H1 (cell line): ENCODE measurements at regions not wholly inside any gene's neighbourhood (a gene's known extent, or its start where the extent isn't known, plus 50 kb on each side); places are given as distances from the start of the nearest gene placed in this dataset.

ENCODE experiments used
- GTF2F1 ChIP-seq: IDR thresholded peaks from 2 replicates; pipeline ENCODE4 v1.6.1; 2012; ENCODE audit warnings: low read depth, low read length, improper control_type of control experiment, borderline replicate concordance
- JUND ChIP-seq: IDR thresholded peaks from 2 replicates; pipeline ENCODE4 v1.6.1; 2011; ENCODE audit warnings: mild to moderate bottlenecking, improper control_type of control experiment, low read length
- NANOG ChIP-seq: IDR thresholded peaks from 2 replicates; pipeline ENCODE4 v1.6.1; 2011; ENCODE audit warnings: low read length, low read depth, mild to moderate bottlenecking, inconsistent platforms; ENCODE audit not compliant: insufficient read depth, poor library complexity, severe bottlenecking
- SIN3A ChIP-seq, 2 experiments: IDR thresholded peaks in 1 of 2; conservative IDR thresholded peaks in 1 of 2; 2 replicates each; pipeline ENCODE4 v1.6.1; 2011 to 2012; ENCODE audit warnings: low read length in 2 of 2, improper control_type of control experiment in 1 of 2, low read depth in 1 of 2, mild to moderate bottlenecking in 1 of 2
- SP4 ChIP-seq: IDR thresholded peaks from 2 replicates; pipeline ENCODE4 v1.6.1; 2012; ENCODE audit warnings: low read length, inconsistent platforms
- TF ChIP-seq, protein P1 (sequence below): IDR thresholded peaks from 2 replicates; pipeline ENCODE4 v1.6.1; 2012; ENCODE audit warnings: inconsistent platforms
- TF ChIP-seq, protein P2 (sequence below): IDR thresholded peaks from 2 replicates; pipeline ENCODE4 v1.6.1; 2011; ENCODE audit warnings: low read depth, mild to moderate bottlenecking, low read length; ENCODE audit not compliant: insufficient read depth

GRCh38 chr2:212858496-212858895, 292.9 kb downstream of the IKZF2 start (continued):
- TF ChIP-seq, protein P1, sequence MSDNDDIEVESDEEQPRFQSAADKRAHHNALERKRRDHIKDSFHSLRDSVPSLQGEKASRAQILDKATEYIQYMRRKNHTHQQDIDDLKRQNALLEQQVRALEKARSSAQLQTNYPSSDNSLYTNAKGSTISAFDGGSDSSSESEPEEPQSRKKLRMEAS, result no peak
- TF ChIP-seq GTF2F1 (no peak), JUND (no peak), NANOG (no peak), SP4 (no peak), SIN3A (conservative IDR thresholded peaks at IDR 0.05 in 1 of 2, IDR thresholded peaks at IDR 0.05 in 1 of 2; ENCODE audit: low read depth in 1 of 2, low read length in 2 of 2) (no peak)
- TF ChIP-seq, protein P2, sequence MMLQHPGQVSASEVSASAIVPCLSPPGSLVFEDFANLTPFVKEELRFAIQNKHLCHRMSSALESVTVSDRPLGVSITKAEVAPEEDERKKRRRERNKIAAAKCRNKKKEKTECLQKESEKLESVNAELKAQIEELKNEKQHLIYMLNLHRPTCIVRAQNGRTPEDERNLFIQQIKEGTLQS, result no peak
